Smooth muscle cell (in vitro differentiated cells): ENCODE measurements at regions not wholly inside any gene's neighbourhood (a gene's known extent, or its start where the extent isn't known, plus 50 kb on each side); places are given as distances from the start of the nearest gene placed in this dataset.

Experiments used
- DNase-seq: peaks from one replicate; lab custom pipeline; 2025; ENCODE audit not compliant: unreplicated experiment; lab: John Stamatoyannopoulos, UW
- H2AFZ ChIP-seq: fragments of 200-600 bp; sonication (generic); 2 replicates; pipeline ENCODE4 v1.6.0; 2016; ENCODE audit warnings: antibody characterized with exemption, low read depth, mild to moderate bottlenecking
- H3F3A ChIP-seq: fragments of 200-600 bp; sonication (generic); 2 replicates; pipeline ENCODE4 v1.6.0; 2017; ENCODE audit warnings: antibody characterized with exemption, low read depth
- H3K27ac ChIP-seq: fragments of 200-600 bp; sonication (generic); 2 replicates; pipeline ENCODE4 v1.5.1; 2016; ENCODE audit warnings: low read depth, mild to moderate bottlenecking
- H3K27me3 ChIP-seq: fragments of 200-600 bp; sonication (generic); 2 replicates; pipeline ENCODE4 v1.6.1; 2016; ENCODE audit warnings: low read depth, mild to moderate bottlenecking
- H3K36me3 ChIP-seq: fragments of 200-600 bp; sonication (generic); 2 replicates; pipeline ENCODE4 v1.5.1; 2016; ENCODE audit warnings: low read depth
- H3K4me1 ChIP-seq: fragments of 200-600 bp; sonication (generic); 2 replicates; pipeline ENCODE4 v1.5.1; 2016; ENCODE audit warnings: low read depth
- H3K4me2 ChIP-seq: fragments of 200-600 bp; sonication (generic); 2 replicates; pipeline ENCODE4 v1.6.0; 2016; ENCODE audit warnings: mild to moderate bottlenecking
- H3K4me3 ChIP-seq: fragments of 200-600 bp; sonication (generic); 2 replicates; pipeline ENCODE4 v1.5.1; 2016; ENCODE audit warnings: mild to moderate bottlenecking
- H3K79me2 ChIP-seq: fragments of 200-600 bp; sonication (generic); 2 replicates; pipeline ENCODE4 v1.6.0; 2016; ENCODE audit warnings: low read depth, mild to moderate bottlenecking
- H3K9ac ChIP-seq: fragments of 200-600 bp; sonication (generic); 2 replicates; pipeline ENCODE4 v1.6.0; 2016; ENCODE audit warnings: low read depth
- H3K9me3 ChIP-seq: fragments of 200-600 bp; sonication (generic); replicated peaks from 2 replicates; pipeline ENCODE4 v1.5.1; 2016; ENCODE audit warnings: low read depth
- H4K20me1 ChIP-seq: fragments of 200-600 bp; sonication (generic); 2 replicates; pipeline ENCODE4 v1.6.0; 2016; ENCODE audit warnings: low read depth
- WGBS: methylation state at CpG from one replicate; pipeline ENCODE4 v1.1.7; 2016; ENCODE audit warnings: low lambda C conversion rate; 5-methylcytosine and 5-hydroxymethylcytosine counted together
- TF ChIP-seq, protein P1 (sequence below): fragments of 200-600 bp; sonication (generic); IDR thresholded peaks from 2 replicates; pipeline ENCODE4 v1.5.1; 2017; ENCODE audit warnings: borderline replicate concordance, mild to moderate bottlenecking, antibody characterized with exemption; ENCODE audit not compliant: insufficient read depth, poor library complexity, severe bottlenecking

DNA sequence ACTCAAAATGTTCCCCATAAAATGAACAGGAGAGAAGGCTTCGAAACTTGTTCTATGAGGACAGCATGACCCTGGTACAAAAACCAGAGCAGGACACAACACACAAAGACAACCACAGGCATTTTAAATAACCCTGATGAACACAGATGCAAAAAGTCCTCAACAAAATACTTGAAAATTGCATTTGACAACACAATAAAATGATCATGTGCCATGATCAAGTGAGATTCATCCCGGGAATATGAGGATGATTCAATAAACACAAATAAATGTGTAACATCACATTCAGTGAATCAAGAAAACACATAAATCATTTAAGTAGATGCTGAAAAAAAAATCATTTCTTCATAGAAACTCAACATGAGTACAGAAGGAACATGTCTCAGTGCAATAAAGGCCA lies 208.4 kb upstream of the WSB1 start:
- TF ChIP-seq, protein P1, sequence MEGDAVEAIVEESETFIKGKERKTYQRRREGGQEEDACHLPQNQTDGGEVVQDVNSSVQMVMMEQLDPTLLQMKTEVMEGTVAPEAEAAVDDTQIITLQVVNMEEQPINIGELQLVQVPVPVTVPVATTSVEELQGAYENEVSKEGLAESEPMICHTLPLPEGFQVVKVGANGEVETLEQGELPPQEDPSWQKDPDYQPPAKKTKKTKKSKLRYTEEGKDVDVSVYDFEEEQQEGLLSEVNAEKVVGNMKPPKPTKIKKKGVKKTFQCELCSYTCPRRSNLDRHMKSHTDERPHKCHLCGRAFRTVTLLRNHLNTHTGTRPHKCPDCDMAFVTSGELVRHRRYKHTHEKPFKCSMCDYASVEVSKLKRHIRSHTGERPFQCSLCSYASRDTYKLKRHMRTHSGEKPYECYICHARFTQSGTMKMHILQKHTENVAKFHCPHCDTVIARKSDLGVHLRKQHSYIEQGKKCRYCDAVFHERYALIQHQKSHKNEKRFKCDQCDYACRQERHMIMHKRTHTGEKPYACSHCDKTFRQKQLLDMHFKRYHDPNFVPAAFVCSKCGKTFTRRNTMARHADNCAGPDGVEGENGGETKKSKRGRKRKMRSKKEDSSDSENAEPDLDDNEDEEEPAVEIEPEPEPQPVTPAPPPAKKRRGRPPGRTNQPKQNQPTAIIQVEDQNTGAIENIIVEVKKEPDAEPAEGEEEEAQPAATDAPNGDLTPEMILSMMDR: no peak
- Histone ChIP-seq H3K4me3 (no peak overlapping the region), H3K27me3 (no peaks in the 10 kb centered on the region), H3K9me3 (no peaks in the 10 kb centered on the region), H3K9ac (no peak overlapping the region), H2AFZ (no peak overlapping the region), H3F3A (no peaks in the 10 kb centered on the region), H3K4me2 (no peak overlapping the region), H3K79me2 (no peaks in the 10 kb centered on the region), H4K20me1 (no peaks in the 10 kb centered on the region), H3K4me1 (no peaks in the 10 kb centered on the region), H3K36me3 (no peaks in the 10 kb centered on the region), H3K27ac (no peak overlapping the region)
- 65% methylated on average over 2 of the region's 2 CpGs for WGBS
- DNase-seq: no peak

DNA sequence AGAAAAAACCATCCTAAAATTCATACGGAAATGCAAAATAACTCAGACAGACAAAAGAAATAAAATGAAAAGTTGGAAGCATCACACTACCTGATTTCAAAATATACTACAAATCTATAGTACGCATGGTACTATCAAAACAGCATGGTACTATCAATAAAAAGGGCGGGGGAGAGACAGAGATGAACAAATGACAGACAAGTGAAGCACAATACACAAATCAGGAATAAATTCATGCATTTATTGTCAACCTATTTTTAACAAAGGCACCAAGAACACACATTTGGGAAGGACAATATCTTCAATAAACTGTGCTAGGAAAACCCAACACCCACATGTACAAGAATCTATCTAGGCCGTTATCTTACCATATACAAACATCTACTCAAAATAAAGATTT lies 207.4 kb upstream of the WSB1 start:
- H3K4me3 ChIP-seq: no peak overlapping the region
- no peaks in the 10 kb centered on the region for H3K4me1 ChIP-seq
- H3K27me3 ChIP-seq: no peaks in the 10 kb centered on the region
- H3F3A ChIP-seq: no peaks in the 10 kb centered on the region
- H2AFZ ChIP-seq: no peak overlapping the region
- H3K9me3 ChIP-seq: no peaks in the 10 kb centered on the region
- no peaks in the 10 kb centered on the region for H3K79me2 ChIP-seq
- H4K20me1 ChIP-seq: no peaks in the 10 kb centered on the region
- no peak for DNase-seq
- H3K36me3 ChIP-seq: no peaks in the 10 kb centered on the region
- WGBS: 57% methylated on average over 4 of the region's 4 CpGs
- no peak overlapping the region for H3K27ac ChIP-seq
- H3K9ac ChIP-seq: no peak overlapping the region
- H3K4me2 ChIP-seq: no peak overlapping the region
- TF ChIP-seq, protein P1: no peak

DNA sequence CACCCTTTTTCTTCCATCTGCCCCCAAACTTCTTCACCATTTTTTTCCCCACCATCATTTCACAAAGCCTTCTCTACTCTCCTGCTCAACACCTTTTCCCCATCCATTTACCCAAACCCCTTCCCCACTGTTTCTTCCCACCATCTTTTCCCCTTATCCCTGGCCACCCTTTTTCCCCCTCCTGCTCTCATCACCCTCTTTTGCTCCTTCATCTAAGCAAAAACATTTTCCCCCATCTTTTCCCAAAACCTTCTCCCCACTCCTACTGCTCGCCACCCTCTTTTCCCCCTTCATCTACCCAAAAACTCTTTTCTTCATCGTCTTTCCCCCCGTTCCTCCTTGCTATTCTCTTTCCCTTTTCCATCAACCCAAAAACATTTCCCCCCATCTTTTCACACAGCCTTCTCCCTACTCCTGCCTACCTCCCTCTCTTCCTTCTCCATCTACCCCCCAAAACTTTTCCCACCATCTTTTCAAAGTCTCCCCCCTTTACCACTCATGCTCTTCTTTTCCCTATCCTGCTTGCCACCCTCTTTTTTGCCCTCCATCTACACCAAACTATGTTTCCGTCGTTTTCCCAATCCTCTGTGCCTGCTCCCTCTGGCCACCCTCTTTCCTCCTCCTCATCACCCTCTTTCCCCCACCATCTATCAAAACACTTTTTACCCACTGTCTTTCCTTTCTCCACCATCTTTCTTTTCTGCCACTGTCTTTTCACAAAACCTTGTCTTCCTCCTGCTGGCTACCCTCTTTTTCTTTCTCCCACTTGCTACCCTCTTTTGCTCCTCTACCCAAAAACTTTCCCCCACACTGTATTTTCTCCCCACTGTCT lies 205.8 kb upstream of the WSB1 start:
- H3K79me2 ChIP-seq: no peaks in the 10 kb centered on the region

More for the DNA sequence above, 205.8 kb upstream of the WSB1 start:
- H3K9ac ChIP-seq: no peak overlapping the region
- H3F3A ChIP-seq: no peaks in the 10 kb centered on the region
- H3K4me3 ChIP-seq: no peak overlapping the region
- H3K27ac ChIP-seq: no peak overlapping the region
- H3K9me3 ChIP-seq: no peaks in the 10 kb centered on the region
- 69% methylated on average over 5 of the region's 5 CpGs for WGBS
- no peaks in the 10 kb centered on the region for H3K36me3 ChIP-seq
- DNase-seq: no peak
- H3K4me1 ChIP-seq: no peaks in the 10 kb centered on the region
- H2AFZ ChIP-seq: no peak overlapping the region
- no peaks in the 10 kb centered on the region for H4K20me1 ChIP-seq
- TF ChIP-seq, protein P1: no peak
- no peaks in the 10 kb centered on the region for H3K27me3 ChIP-seq
- no peak overlapping the region for H3K4me2 ChIP-seq
